ENCODE measurements at regions not wholly inside any gene's neighbourhood (a gene's known extent, or its start where the extent isn't known, plus 50 kb on each side); places are given as distances from the start of the nearest gene placed in this dataset.
A peak's percentile ranks its signal among the peaks of the same experiment; 100 is the strongest.
"Not testable (repeated sequence)": the region's sequence is repeated elsewhere in the genome, so short reads cannot be mapped to it uniquely, and the experiment has no call there.

- DNase-seq = peak; percentile 29
Measured at GRCh38 chr4:186775902-186776301, 52.2 kb upstream of the FAT1 start.

- DNase-seq = no peak
Measured at GRCh38 chr4:186778134-186778533, 54.5 kb upstream of the FAT1 start.

- no peak for DNase-seq
Measured at GRCh38 chr4:186780291-186781031, 56.8 kb upstream of the FAT1 start.

- DNase-seq = peak; percentile 86
Measured at GRCh38 chr4:186781032-186781917, 57.6 kb upstream of the FAT1 start.

- no peak for DNase-seq
Measured at GRCh38 chr4:186782302-186782701, 58.6 kb upstream of the FAT1 start.

- DNase-seq = no peak
Measured at GRCh38 chr4:186787536-186787935, 63.9 kb upstream of the FAT1 start.

GRCh38 chr4:186789651-186790050 is 66.0 kb upstream of the FAT1 start:
- DNase-seq = peak; percentile 61

GRCh38 chr4:186790630-186791029 is 67.0 kb upstream of the FAT1 start:
- DNase-seq = peak; percentile 81

- DNase-seq = no peak
Measured at GRCh38 chr4:186792728-186793366, 69.2 kb upstream of the FAT1 start.

GRCh38 chr4:186798951-186799659 is 75.4 kb upstream of the FAT1 start:
- peak; percentile 32 for DNase-seq

GRCh38 chr4:186805020-186805820 is 81.6 kb upstream of the FAT1 start:
- no peak for DNase-seq

- DNase-seq = not testable (repeated sequence)
Measured at GRCh38 chr4:186805917-186806316, 82.3 kb upstream of the FAT1 start.

GRCh38 chr4:186806679-186807421 is 83.2 kb upstream of the FAT1 start:
- DNase-seq = no peak

GRCh38 chr4:186807808-186808629 is 84.4 kb upstream of the FAT1 start:
- DNase-seq = peak; percentile 47

GRCh38 chr4:186808630-186809018 is 85.0 kb upstream of the FAT1 start:
- peak; percentile 64 for DNase-seq

- no peak for DNase-seq
Measured at GRCh38 chr4:186809070-186809469, 85.4 kb upstream of the FAT1 start.

GRCh38 chr4:186810613-186811150 is 87.0 kb upstream of the FAT1 start:
- DNase-seq = no peak

GRCh38 chr4:186812592-186812991 is 88.9 kb upstream of the FAT1 start:
- no peak for DNase-seq

GRCh38 chr4:186813377-186814068 is 89.9 kb upstream of the FAT1 start:
- DNase-seq = no peak
